ENCODE measurements at regions not wholly inside any gene's neighbourhood (a gene's known extent, or its start where the extent isn't known, plus 50 kb on each side); places are given as distances from the start of the nearest gene placed in this dataset.
A peak's percentile ranks its signal among the peaks of the same experiment; 100 is the strongest.

DNA sequence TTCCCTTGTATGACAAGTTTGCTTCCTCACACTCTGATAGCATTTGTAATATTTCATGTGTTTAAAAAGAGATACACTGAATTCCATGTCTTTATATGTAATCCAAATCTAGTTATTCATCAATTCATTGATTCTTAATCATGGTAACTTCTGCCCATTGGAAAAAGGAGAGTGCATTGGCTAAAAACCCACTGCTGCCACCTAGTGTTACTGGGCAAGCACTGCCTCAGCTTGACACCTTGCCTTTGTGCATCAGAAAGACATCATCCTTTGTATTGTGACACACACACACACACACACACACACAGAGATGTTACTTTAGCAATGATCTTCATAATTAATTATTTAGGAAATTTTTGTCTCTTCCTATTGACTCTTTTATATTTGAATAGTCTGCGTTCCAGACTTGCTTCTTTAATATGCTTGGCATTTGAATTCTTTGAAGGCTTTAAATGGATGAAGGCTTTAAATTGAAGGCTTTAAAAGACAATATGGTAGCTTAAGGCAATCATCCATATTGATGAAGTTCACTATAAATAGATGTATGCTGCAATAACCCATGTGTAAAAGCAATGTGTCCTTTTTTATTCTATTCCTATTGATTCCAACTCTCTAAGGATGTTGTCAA lies 414.2 kb upstream of the CHST9 start:
- Histone ChIP-seq H3K27ac (no peak overlapping the region), H3K4me1 (no peaks in the 10 kb centered on the region), H3K4me3 (no peak overlapping the region), H3K27me3 (no peaks in the 10 kb centered on the region), H3K9me3 (no peaks in the 10 kb centered on the region), H3K36me3 (no peaks in the 10 kb centered on the region)
- TF ChIP-seq, protein P1, sequence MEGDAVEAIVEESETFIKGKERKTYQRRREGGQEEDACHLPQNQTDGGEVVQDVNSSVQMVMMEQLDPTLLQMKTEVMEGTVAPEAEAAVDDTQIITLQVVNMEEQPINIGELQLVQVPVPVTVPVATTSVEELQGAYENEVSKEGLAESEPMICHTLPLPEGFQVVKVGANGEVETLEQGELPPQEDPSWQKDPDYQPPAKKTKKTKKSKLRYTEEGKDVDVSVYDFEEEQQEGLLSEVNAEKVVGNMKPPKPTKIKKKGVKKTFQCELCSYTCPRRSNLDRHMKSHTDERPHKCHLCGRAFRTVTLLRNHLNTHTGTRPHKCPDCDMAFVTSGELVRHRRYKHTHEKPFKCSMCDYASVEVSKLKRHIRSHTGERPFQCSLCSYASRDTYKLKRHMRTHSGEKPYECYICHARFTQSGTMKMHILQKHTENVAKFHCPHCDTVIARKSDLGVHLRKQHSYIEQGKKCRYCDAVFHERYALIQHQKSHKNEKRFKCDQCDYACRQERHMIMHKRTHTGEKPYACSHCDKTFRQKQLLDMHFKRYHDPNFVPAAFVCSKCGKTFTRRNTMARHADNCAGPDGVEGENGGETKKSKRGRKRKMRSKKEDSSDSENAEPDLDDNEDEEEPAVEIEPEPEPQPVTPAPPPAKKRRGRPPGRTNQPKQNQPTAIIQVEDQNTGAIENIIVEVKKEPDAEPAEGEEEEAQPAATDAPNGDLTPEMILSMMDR (IDR thresholded peaks at IDR 0.05): peak; percentile 52 to 87
- intact Hi-C loops (cut with DNase I): no loop called here
- ATAC-seq: peak; percentile 77
- peak in 2 of 4 donors; percentile 11 to 40 for DNase-seq

DNA sequence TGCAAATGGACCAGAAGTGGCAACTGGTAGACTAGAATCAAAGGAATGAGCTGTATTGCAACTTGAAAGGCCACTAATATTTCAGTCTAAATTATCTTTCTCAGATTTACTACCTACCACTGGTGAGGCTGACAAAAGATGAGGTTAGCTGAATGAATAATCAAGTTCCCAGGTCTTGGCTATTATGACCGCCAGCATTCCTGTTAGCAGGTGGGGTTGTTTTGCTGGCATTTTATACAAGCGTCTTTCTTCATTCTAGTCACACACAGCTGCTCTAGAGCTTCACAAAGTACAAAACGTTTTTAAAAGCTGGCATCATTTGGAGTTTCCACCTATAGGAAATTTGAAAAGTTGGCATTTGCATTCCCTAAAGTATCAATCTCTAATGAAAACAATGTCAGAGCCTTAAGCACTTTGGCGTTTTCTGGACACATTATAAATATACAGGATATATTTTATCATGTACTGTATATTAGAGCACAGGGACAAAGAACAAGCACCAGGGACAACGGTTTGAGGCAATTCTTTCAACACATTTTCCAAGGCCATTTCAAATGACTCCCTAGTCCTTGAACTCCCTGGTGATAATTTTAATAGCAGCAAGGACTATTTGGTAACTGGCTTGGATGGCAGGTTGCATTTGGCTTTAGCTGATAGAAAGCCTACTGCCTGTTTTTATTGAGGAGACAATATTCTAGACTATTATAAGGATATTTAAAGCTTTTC lies 410.2 kb upstream of the CHST9 start:
- DNase-seq (no peak), ATAC-seq (no peak)
- intact Hi-C loops (cut with DNase I): no loop called here
- Histone ChIP-seq H3K4me1 (no peaks in the 10 kb centered on the region), H3K27me3 (no peaks in the 10 kb centered on the region), H3K27ac (no peak overlapping the region), H3K36me3 (no peaks in the 10 kb centered on the region), H3K9me3 (no peaks in the 10 kb centered on the region), H3K4me3 (no peak overlapping the region)
- TF ChIP-seq, protein P1 (IDR thresholded peaks at IDR 0.05): no peak

DNA sequence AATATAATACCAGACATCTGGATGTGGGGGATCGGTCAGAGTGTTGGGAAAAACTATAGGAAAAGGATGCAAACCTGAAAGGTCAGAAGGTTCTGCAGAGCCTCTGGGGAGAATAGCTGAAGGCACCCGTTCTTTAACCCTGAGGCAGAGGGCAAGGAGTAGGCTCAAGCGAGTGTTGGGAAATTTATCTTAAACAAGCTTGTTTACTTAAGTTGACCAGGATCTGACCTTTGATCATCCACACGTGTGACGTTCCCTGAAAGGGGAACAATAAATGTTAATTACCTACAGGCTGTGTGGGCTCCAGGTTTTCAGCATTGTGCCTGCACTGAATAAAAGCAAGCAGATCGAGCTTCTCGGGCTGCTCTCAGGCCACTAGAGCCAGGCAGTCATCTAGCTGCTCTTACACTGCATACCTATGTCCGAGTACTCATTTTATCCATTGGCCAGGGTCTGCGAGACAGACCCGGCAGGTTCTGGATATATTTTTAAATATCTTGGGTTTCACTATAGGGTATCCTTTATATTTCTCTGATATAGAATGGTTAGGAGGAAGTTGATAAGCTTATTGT lies 400.6 kb upstream of the CHST9 start:
- H3K9me3 ChIP-seq: peaks cover 0 to 14% of the 10 kb centered on the region in 2 donors
- intact Hi-C loops (cut with DNase I): no loop called here
- no peaks in the 10 kb centered on the region for H3K27me3 ChIP-seq
- H3K4me3 ChIP-seq: no peak overlapping the region
- DNase-seq (no peak), ATAC-seq (no peak)
- TF ChIP-seq, protein P1 (IDR thresholded peaks at IDR 0.05): no peak
- H3K4me1 ChIP-seq: no peaks in the 10 kb centered on the region
- no peak overlapping the region for H3K27ac ChIP-seq
- no peaks in the 10 kb centered on the region for H3K36me3 ChIP-seq

DNA sequence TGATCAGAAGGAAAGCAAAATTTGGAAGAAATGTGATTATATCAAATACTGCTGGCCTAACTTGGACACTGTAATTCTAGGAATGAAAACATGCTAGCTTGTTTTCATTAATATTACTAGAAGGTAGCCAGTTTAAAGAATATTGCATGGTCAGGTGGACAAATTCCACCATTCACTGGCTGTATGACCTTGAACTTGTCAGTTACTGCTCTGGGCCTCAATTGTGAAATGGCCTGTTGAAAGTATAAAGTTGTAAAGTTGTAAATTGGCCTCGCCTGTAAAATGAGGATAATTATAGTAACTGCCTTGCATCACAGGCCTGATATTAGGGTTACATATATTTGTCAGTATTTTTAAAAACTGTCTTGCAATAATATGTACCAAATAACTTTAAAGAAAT lies 398.4 kb upstream of the CHST9 start:
- Histone ChIP-seq H3K27me3 (no peaks in the 10 kb centered on the region), H3K36me3 (no peaks in the 10 kb centered on the region), H3K4me1 (no peaks in the 10 kb centered on the region), H3K9me3 (peaks cover 0 to 16% of the 10 kb centered on the region in 2 donors), H3K27ac (no peak overlapping the region), H3K4me3 (no peak overlapping the region)
- TF ChIP-seq, protein P1 (IDR thresholded peaks at IDR 0.05): no peak
- ATAC-seq (no peak), DNase-seq (no peak)
- intact Hi-C loops (cut with DNase I): no loop called here

DNA sequence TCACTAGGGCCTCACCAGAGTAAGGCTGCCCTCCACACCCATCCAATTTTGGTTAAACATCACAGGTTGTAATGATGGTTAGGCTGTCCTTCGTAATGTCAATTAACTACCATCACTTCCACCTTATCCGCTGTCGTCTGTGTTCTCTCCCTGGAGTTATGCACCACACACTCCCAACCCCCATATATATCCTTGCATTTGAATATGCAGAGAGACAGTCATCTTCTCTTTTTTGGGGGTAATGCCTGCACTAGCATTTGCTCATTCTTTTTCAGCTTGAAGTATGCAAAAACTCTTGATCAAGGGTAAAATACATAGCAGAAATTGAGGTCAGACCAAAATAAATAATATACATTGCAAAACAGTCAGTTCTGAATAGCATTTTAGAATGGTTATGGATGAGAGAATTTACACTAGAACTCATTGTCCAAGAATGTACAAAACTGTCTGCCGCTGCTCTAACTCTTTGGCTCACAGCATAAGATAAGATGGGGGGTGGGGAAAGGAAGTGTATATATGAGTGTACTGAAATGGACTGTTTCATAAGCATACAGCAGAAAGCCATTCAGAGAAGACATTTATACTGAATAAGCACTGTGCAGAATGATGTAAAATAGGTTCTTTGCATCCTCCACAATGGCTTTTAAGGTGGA lies 397.8 kb upstream of the CHST9 start:
- peaks cover 0 to 16% of the 10 kb centered on the region in 2 donors for H3K9me3 ChIP-seq
- H3K4me1 ChIP-seq: no peaks in the 10 kb centered on the region
- H3K36me3 ChIP-seq: no peaks in the 10 kb centered on the region
- ATAC-seq: no peak
- H3K27me3 ChIP-seq: no peaks in the 10 kb centered on the region
- TF ChIP-seq, protein P1 (IDR thresholded peaks at IDR 0.05): no peak
- intact Hi-C loops (cut with DNase I): no loop called here
- DNase-seq: no peak
- H3K27ac ChIP-seq: no peak overlapping the region
- no peak overlapping the region for H3K4me3 ChIP-seq

Data from left lung (tissue), 4 donors.